SK-N-MC (cell line): ENCODE measurements at regions not wholly inside any gene's neighbourhood (a gene's known extent, or its start where the extent isn't known, plus 50 kb on each side); places are given as distances from the start of the nearest gene placed in this dataset.

Experiments
- EZH2 ChIP-seq: fragments of 200-600 bp; sonication (generic); IDR thresholded peaks from one replicate; pipeline ENCODE4 v1.6.1; 2017; ENCODE audit warnings: antibody characterized with exemption
- POLR2AphosphoS5 ChIP-seq: IDR thresholded peaks from 2 replicates; pipeline ENCODE4 v1.6.1; 2012; ENCODE audit warnings: mild to moderate bottlenecking, low read depth, low read length, borderline replicate concordance

- TF ChIP-seq EZH2 (no peak), POLR2AphosphoS5 (no peak)
Observed at GRCh38 chr19:31166206-31166605, 183.0 kb downstream of the TSHZ3 start.
